Panc1 (cell line): ENCODE measurements at regions not wholly inside any gene's neighbourhood (a gene's known extent, or its start where the extent isn't known, plus 50 kb on each side); places are given as distances from the start of the nearest gene placed in this dataset.
"Not testable (repeated sequence)": the region's sequence is repeated elsewhere in the genome, so short reads cannot be mapped to it uniquely, and the experiment has no call there.

Experiments
- ATAC-seq: fragments of 200-7000 bp; cut with Tn5 transposase; 2 replicates; pipeline ENCODE4 v1.9.1; 2020; ENCODE audit warnings: mild to moderate bottlenecking, moderate library complexity
- BruUV-seq: library from RNA; stranded (reverse); fragments of 400-500 nt; replicated peaks from 2 replicates; lab custom pipeline; 2021; lab: Mats Ljungman, UMichigan
- CTCF ChIA-PET: fragments of 300-600 bp; sonication (Branson Sonifier 250); formaldehyde crosslinking; loops from one replicate; lab custom pipeline; 2022; ENCODE audit warnings: antibody characterized with exemption; lab: Charles Lee
- POLR2A ChIA-PET: fragments of 300-600 bp; sonication (Branson Sonifier 250); formaldehyde crosslinking; loops from one replicate; lab custom pipeline; 2022; ENCODE audit warnings: antibody characterized with exemption; lab: Charles Lee
- DNase-seq: peaks from one replicate; pipeline ENCODE4 v3.0.0-alpha.2; 2010; ENCODE audit warnings: low read depth, low spot score
- H3K27ac ChIP-seq: 2 replicates; pipeline ENCODE4 v1.5.1; 2011; ENCODE audit warnings: mild to moderate bottlenecking, low read length, inconsistent platforms
- H3K27me3 ChIP-seq: fragments of 200-500 bp; sonication (Bioruptor generic); 2 replicates; pipeline ENCODE4 v1.6.0; 2014; ENCODE audit warnings: low read length, inconsistent platforms; ENCODE audit not compliant: control insufficient read depth, insufficient read depth
- H3K36me3 ChIP-seq: fragments of 200-500 bp; sonication (Bioruptor generic); 2 replicates; pipeline ENCODE4 v1.5.1; 2014; ENCODE audit warnings: inconsistent platforms, mild to moderate bottlenecking, low read length, moderate library complexity; ENCODE audit not compliant: control insufficient read depth, insufficient read depth
- H3K4me1 ChIP-seq: 2 replicates; pipeline ENCODE4 v1.5.1; 2011; ENCODE audit warnings: inconsistent platforms, mild to moderate bottlenecking, low read length, moderate library complexity; ENCODE audit not compliant: control insufficient read depth, insufficient read depth
- H3K4me3 ChIP-seq, 2 experiments: 2 replicates each; pipeline ENCODE4 v1.5.1; 2011 to 2012; ENCODE audit warnings: low read depth in 2 of 2, low read length in 2 of 2, mild to moderate bottlenecking in 2 of 2, inconsistent platforms in 1 of 2, moderate library complexity in 1 of 2
- H3K9me3 ChIP-seq: fragments of 200-500 bp; sonication (Bioruptor generic); 2 replicates; pipeline ENCODE4 v1.5.1; 2014; ENCODE audit warnings: low read depth, mild to moderate bottlenecking, inconsistent platforms, low read length, moderate library complexity; ENCODE audit not compliant: control insufficient read depth, insufficient read depth
- CTCF ChIP-seq: fragments of 450-650 bp; IDR thresholded peaks from 2 replicates; pipeline ENCODE4 v1.5.1; 2017; ENCODE audit warnings: mild to moderate bottlenecking
- POLR2AphosphoS5 ChIP-seq: IDR thresholded peaks from 2 replicates; pipeline ENCODE4 v1.6.1; 2012; ENCODE audit warnings: mild to moderate bottlenecking, low read depth, low read length, moderate library complexity
- REST ChIP-seq, 2 experiments: IDR thresholded peaks; 2 replicates each; pipeline ENCODE4 v1.6.1; 2011 to 2012; ENCODE audit warnings: low read depth in 2 of 2, control low read depth in 1 of 2, low read length in 1 of 2, mild to moderate bottlenecking in 1 of 2, moderate library complexity in 1 of 2; ENCODE audit not compliant: insufficient read depth in 1 of 2
- SIN3A ChIP-seq: IDR thresholded peaks from 2 replicates; pipeline ENCODE4 v1.6.1; 2012; ENCODE audit warnings: low read depth, mild to moderate bottlenecking, low read length, moderate library complexity, borderline replicate concordance; ENCODE audit not compliant: insufficient read depth
- TCF7L2 ChIP-seq: IDR thresholded peaks from 2 replicates; pipeline ENCODE4 v1.6.1; 2011; ENCODE audit warnings: mild to moderate bottlenecking, low read depth, low read length, inconsistent platforms
- in situ Hi-C: cut with HindIII; loops from 2 replicates; pipeline ENCODE4 v1.10.0; 2016; ENCODE audit warnings: low sequenced_read_pairs, low pct_unique_long_range_greater_than_20kb
- intact Hi-C: fragments of 100-400 bp; cut with micrococcal nuclease; formaldehyde crosslinking; loops from one replicate; pipeline ENCODE4 v1.10.0; 2022; ENCODE audit not compliant: unreplicated experiment

- no TSS peak for BruUV-seq
- in situ Hi-C loops = no loop called here
Observed at GRCh38 chr16:46426336-46426735, 194.8 kb downstream of the SHCBP1 start.

GRCh38 chr16:46404028-46404427 lies 217.2 kb downstream of the SHCBP1 start:
- H3K9me3 ChIP-seq = no peaks in the 10 kb centered on the region
- BruUV-seq = no TSS peak
- POLR2A ChIA-PET = no interaction called here
- intact Hi-C loops (no loop called here), in situ Hi-C loops (no loop called here)
- no peaks in the 10 kb centered on the region for H3K27me3 ChIP-seq
- ATAC-seq = no peak
- CTCF ChIA-PET = no interaction called here
- H3K27ac ChIP-seq = no peak overlapping the region
- TF ChIP-seq CTCF = no peak
- no peak for TF ChIP-seq TCF7L2
- no peak for TF ChIP-seq REST (IDR thresholded peaks at IDR 0.05; ENCODE audit: insufficient read depth in 1 of 2, low read depth in 2 of 2, low read length in 1 of 2)
- no peak for TF ChIP-seq SIN3A
- TF ChIP-seq POLR2AphosphoS5 = no peak
- no peak for DNase-seq
- no peak overlapping the region for H3K4me3 ChIP-seq
- no peaks in the 10 kb centered on the region for H3K4me1 ChIP-seq
- no peaks in the 10 kb centered on the region for H3K36me3 ChIP-seq

More at GRCh38 chr16:46426336-46426735, 194.8 kb downstream of the SHCBP1 start:
- H3K27ac ChIP-seq = no peak overlapping the region
- H3K4me3 ChIP-seq = no peak overlapping the region
- TF ChIP-seq REST (IDR thresholded peaks at IDR 0.05; ENCODE audit: insufficient read depth in 1 of 2, low read depth in 2 of 2, low read length in 1 of 2) (no peak), POLR2AphosphoS5 (no peak)
- no peak for ATAC-seq
- H3K9me3 ChIP-seq = no peaks in the 10 kb centered on the region
- H3K36me3 ChIP-seq = no peaks in the 10 kb centered on the region
- POLR2A ChIA-PET = no interaction called here
- CTCF ChIA-PET = no interaction called here
- no peaks in the 10 kb centered on the region for H3K27me3 ChIP-seq
- H3K4me1 ChIP-seq = no peaks in the 10 kb centered on the region
- intact Hi-C loops = no loop called here
- no peak for DNase-seq

- H3K27ac ChIP-seq, ATAC-seq, H3K4me1 ChIP-seq, H3K4me3 ChIP-seq, H3K36me3 ChIP-seq, intact Hi-C loops, CTCF ChIA-PET, POLR2A ChIA-PET, DNase-seq, H3K27me3 ChIP-seq, BruUV-seq, in situ Hi-C loops, H3K9me3 ChIP-seq: not testable (repeated sequence)
Observed at GRCh38 chr16:46398559-46398958, 222.6 kb downstream of the SHCBP1 start.

GRCh38 chr16:46396883-46397270 lies 224.3 kb downstream of the SHCBP1 start:
- BruUV-seq, POLR2A ChIA-PET, in situ Hi-C loops, H3K4me1 ChIP-seq, H3K27ac ChIP-seq, H3K27me3 ChIP-seq, DNase-seq, CTCF ChIA-PET, H3K36me3 ChIP-seq, intact Hi-C loops, ATAC-seq, H3K9me3 ChIP-seq, H3K4me3 ChIP-seq: not testable (repeated sequence)
